ENCODE measurements at regions not wholly inside any gene's neighbourhood (a gene's known extent, or its start where the extent isn't known, plus 50 kb on each side); places are given as distances from the start of the nearest gene placed in this dataset.
"Not testable (repeated sequence)": the region's sequence is repeated elsewhere in the genome, so short reads cannot be mapped to it uniquely, and the experiment has no call there.

- no peak for DNase-seq
These were observed 136.8 kb downstream of the QRSL1 start for GRCh38 chr6:106766201-106766600.

GRCh38 chr6:106765496-106765895 is 136.1 kb downstream of the QRSL1 start:
- no peak for DNase-seq

GRCh38 chr6:106764353-106764980 is 135.1 kb downstream of the QRSL1 start:
- no peak for DNase-seq

- DNase-seq: no peak
These were observed 134.0 kb downstream of the QRSL1 start for GRCh38 chr6:106763361-106763760.

GRCh38 chr6:106761160-106761559 is 131.8 kb downstream of the QRSL1 start:
- no peak for DNase-seq

- DNase-seq: no peak
These were observed 129.7 kb downstream of the QRSL1 start for GRCh38 chr6:106759112-106759511.

- DNase-seq: no peak
These were observed 128.5 kb downstream of the QRSL1 start for GRCh38 chr6:106757722-106758467.

GRCh38 chr6:106757267-106757666 is 127.9 kb downstream of the QRSL1 start:
- DNase-seq: peak; percentile 24

- no peak for DNase-seq
These were observed 124.8 kb downstream of the QRSL1 start for GRCh38 chr6:106754215-106754614.

GRCh38 chr6:106752641-106753040 is 123.3 kb downstream of the QRSL1 start:
- DNase-seq: no peak

GRCh38 chr6:106751501-106752252 is 122.3 kb downstream of the QRSL1 start:
- no peak for DNase-seq

- no peak for DNase-seq
These were observed 121.6 kb downstream of the QRSL1 start for GRCh38 chr6:106750946-106751345.

GRCh38 chr6:106750142-106750918 is 121.0 kb downstream of the QRSL1 start:
- peak; percentile 84 for DNase-seq

GRCh38 chr6:106749609-106750008 is 120.2 kb downstream of the QRSL1 start:
- DNase-seq: peak; percentile 61

- no peak for DNase-seq
These were observed 119.3 kb downstream of the QRSL1 start for GRCh38 chr6:106748547-106749207.

- DNase-seq: peak; percentile 71
These were observed 117.8 kb downstream of the QRSL1 start for GRCh38 chr6:106747139-106747538.

- peak; percentile 51 for DNase-seq
These were observed 117.3 kb downstream of the QRSL1 start for GRCh38 chr6:106746652-106747051.

- peak; percentile 69 for DNase-seq
These were observed 116.6 kb downstream of the QRSL1 start for GRCh38 chr6:106745824-106746582.

- peak; percentile 60 for DNase-seq
These were observed 115.9 kb downstream of the QRSL1 start for GRCh38 chr6:106745197-106745770.

GRCh38 chr6:106744781-106745180 is 115.4 kb downstream of the QRSL1 start:
- no peak for DNase-seq

GRCh38 chr6:106744029-106744428 is 114.7 kb downstream of the QRSL1 start:
- DNase-seq: not testable (repeated sequence)
